ENCODE measurements at regions not wholly inside any gene's neighbourhood (a gene's known extent, or its start where the extent isn't known, plus 50 kb on each side); places are given as distances from the start of the nearest gene placed in this dataset.

GRCh38 chr10:118948786-118949185 lies 80.7 kb upstream of the NANOS1 start:
- TF ChIP-seq GATA1 (IDR thresholded peaks at IDR 0.05; ENCODE audit: low read depth, low read length) = no peak
- no peak for TF ChIP-seq POLR2A (IDR thresholded peaks at IDR 0.05; ENCODE audit: low read length)
- DNase-seq = no peak

GRCh38 chr10:118950190-118950680 lies 79.3 kb upstream of the NANOS1 start:
- no peak for TF ChIP-seq POLR2A (IDR thresholded peaks at IDR 0.05; ENCODE audit: low read length)
- no peak for TF ChIP-seq GATA1 (IDR thresholded peaks at IDR 0.05; ENCODE audit: low read depth, low read length)
- DNase-seq = no peak

GRCh38 chr10:118950997-118951637 lies 78.4 kb upstream of the NANOS1 start:
- TF ChIP-seq POLR2A (IDR thresholded peaks at IDR 0.05; ENCODE audit: low read length) (no peak), GATA1 (IDR thresholded peaks at IDR 0.05; ENCODE audit: low read depth, low read length) (no peak)

GRCh38 chr10:118952493-118953295 lies 76.8 kb upstream of the NANOS1 start:
- TF ChIP-seq GATA1 (IDR thresholded peaks at IDR 0.05; ENCODE audit: low read depth, low read length) = no peak
- TF ChIP-seq POLR2A (IDR thresholded peaks at IDR 0.05; ENCODE audit: low read length) = no peak
- DNase-seq = no peak

More at GRCh38 chr10:118950997-118951637, 78.4 kb upstream of the NANOS1 start:
- no peak for DNase-seq

GRCh38 chr10:118953598-118954393 lies 75.7 kb upstream of the NANOS1 start:
- no peak for TF ChIP-seq GATA1 (IDR thresholded peaks at IDR 0.05; ENCODE audit: low read depth, low read length)
- no peak for TF ChIP-seq POLR2A (IDR thresholded peaks at IDR 0.05; ENCODE audit: low read length)
- DNase-seq = no peak

GRCh38 chr10:118955531-118955930 lies 74.0 kb upstream of the NANOS1 start:
- no peak for DNase-seq
- TF ChIP-seq GATA1 (IDR thresholded peaks at IDR 0.05; ENCODE audit: low read depth, low read length) = no peak
- no peak for TF ChIP-seq POLR2A (IDR thresholded peaks at IDR 0.05; ENCODE audit: low read length)

GRCh38 chr10:118955951-118956801 lies 73.3 kb upstream of the NANOS1 start:
- TF ChIP-seq GATA1 (IDR thresholded peaks at IDR 0.05; ENCODE audit: low read depth, low read length) (no peak), POLR2A (IDR thresholded peaks at IDR 0.05; ENCODE audit: low read length) (no peak)
- DNase-seq = no peak

- TF ChIP-seq GATA1 (IDR thresholded peaks at IDR 0.05; ENCODE audit: low read depth, low read length) (no peak), POLR2A (IDR thresholded peaks at IDR 0.05; ENCODE audit: low read length) (no peak)
- no peak for DNase-seq
Observed at GRCh38 chr10:118956802-118957442, 72.6 kb upstream of the NANOS1 start.

- TF ChIP-seq POLR2A (IDR thresholded peaks at IDR 0.05; ENCODE audit: low read length) = no peak
- TF ChIP-seq GATA1 (IDR thresholded peaks at IDR 0.05; ENCODE audit: low read depth, low read length) = no peak
- DNase-seq = no peak
Observed at GRCh38 chr10:118957443-118957825, 72.1 kb upstream of the NANOS1 start.

- TF ChIP-seq GATA1 (IDR thresholded peaks at IDR 0.05; ENCODE audit: low read depth, low read length) (no peak), POLR2A (IDR thresholded peaks at IDR 0.05; ENCODE audit: low read length) (no peak)
Observed at GRCh38 chr10:118957966-118958365, 71.5 kb upstream of the NANOS1 start.

GRCh38 chr10:118958559-118958958 lies 71.0 kb upstream of the NANOS1 start:
- TF ChIP-seq GATA1 (IDR thresholded peaks at IDR 0.05; ENCODE audit: low read depth, low read length) (no peak), POLR2A (IDR thresholded peaks at IDR 0.05; ENCODE audit: low read length) (no peak)
- DNase-seq = no peak

More at GRCh38 chr10:118957966-118958365, 71.5 kb upstream of the NANOS1 start:
- no peak for DNase-seq

- peak; percentile 38 to 51 for DNase-seq
- no peak for TF ChIP-seq GATA1 (IDR thresholded peaks at IDR 0.05; ENCODE audit: low read depth, low read length)
- TF ChIP-seq POLR2A (IDR thresholded peaks at IDR 0.05; ENCODE audit: low read length) = no peak
Observed at GRCh38 chr10:118958984-118959925, 70.3 kb upstream of the NANOS1 start.

All from erythroblast (primary cell).